Effector CD4-positive, alpha-beta T cell (primary cell): ENCODE measurements at regions not wholly inside any gene's neighbourhood (a gene's known extent, or its start where the extent isn't known, plus 50 kb on each side); places are given as distances from the start of the nearest gene placed in this dataset.
"Not testable (repeated sequence)": the region's sequence is repeated elsewhere in the genome, so short reads cannot be mapped to it uniquely, and the experiment has no call there.

ENCODE experiments used
- DNase-seq: peaks from one replicate; pipeline ENCODE4 v3.0.0-alpha.2; 2020

GRCh38 chr9:62877987-62878386 lies 1688.2 kb downstream of the SPATA31A7 start:
- not testable (repeated sequence) for DNase-seq

GRCh38 chr9:62880453-62880852 lies 1690.6 kb downstream of the SPATA31A7 start:
- DNase-seq, result not testable (repeated sequence)

DNA sequence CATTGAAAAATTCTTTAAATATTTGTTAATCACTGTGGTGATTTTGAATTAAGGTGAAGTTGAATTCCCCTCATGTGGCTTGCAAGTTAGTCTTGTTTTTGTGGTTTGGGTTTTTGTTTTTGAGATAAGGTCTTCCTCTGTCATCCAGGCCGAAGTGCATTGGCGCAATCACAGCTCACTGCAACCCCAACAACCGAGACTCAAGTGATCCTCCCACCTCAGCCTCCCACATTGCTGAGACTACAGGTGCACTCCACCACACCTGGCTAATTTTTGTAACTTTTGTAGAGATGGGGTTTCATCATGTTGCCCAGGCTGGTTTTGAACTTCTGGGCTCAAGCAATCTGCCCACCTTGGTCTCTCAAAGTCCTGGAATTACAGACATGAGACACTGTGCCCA lies 1691.1 kb downstream of the SPATA31A7 start:
- not testable (repeated sequence) for DNase-seq

GRCh38 chr9:62881811-62882210 lies 1692.0 kb downstream of the SPATA31A7 start:
- not testable (repeated sequence) for DNase-seq

- not testable (repeated sequence) for DNase-seq
These were observed 1692.9 kb downstream of the SPATA31A7 start for GRCh38 chr9:62882717-62883116.

DNA sequence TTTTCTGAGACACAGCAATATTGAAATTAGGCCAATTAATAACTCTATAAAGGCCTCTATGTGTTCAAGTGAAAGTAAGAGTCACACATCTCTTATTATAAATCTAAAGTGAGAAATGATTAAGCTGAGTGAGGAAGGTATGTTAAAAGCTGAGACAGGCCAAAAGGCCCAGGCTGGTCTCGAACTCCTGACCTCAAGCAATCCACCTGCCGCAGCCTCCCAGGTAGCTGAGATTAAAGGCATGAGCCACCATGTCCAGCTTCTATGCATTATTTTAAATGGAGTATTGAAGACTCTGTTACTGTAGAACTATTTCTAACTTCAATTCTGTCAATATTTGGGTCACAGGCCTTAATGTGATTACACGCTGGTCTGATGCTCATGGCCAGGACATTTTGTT lies 1706.9 kb downstream of the SPATA31A7 start:
- not testable (repeated sequence) for DNase-seq

DNA sequence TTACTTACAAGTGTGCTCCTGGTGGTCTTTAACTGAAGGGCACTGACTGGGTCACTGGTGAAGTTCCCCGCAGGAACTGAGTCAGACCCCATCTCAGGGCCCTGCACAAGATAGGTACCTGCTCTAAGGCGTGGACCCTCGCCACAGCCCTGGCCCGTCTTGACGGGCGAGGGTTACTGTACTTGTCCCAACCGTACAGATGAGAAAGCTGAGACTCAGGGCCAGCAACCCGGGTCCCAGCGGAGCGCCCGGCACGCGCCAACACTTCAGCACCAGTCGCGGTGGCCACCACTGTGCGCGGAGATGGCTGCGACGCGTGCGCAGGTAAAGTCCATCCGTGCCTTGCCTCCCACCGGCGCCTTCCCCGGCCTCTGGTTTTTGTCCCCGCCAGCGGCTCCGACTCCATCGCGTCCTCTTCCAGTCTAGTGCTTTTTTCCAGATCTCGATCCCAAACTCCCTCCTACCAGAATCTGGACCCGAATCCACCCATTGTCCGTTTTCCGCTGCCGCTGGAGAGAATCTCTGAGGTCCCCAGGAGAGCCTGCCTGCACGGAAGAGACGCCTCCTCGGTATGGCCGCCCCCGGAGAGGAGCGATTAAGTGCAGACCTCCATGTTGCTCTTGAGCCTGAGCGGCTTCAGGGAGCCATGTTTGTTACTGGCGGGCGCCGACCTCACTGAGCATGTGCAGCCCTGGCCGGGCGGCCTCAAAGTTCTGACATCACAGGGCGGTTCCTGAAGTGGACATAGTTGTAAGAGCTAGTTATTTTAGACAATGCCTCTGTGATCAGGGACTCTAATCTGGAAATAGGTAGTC lies 1707.8 kb downstream of the SPATA31A7 start:
- DNase-seq, result peak; percentile 49

GRCh38 chr9:62899666-62900065 lies 1709.8 kb downstream of the SPATA31A7 start:
- DNase-seq, result not testable (repeated sequence)

DNA sequence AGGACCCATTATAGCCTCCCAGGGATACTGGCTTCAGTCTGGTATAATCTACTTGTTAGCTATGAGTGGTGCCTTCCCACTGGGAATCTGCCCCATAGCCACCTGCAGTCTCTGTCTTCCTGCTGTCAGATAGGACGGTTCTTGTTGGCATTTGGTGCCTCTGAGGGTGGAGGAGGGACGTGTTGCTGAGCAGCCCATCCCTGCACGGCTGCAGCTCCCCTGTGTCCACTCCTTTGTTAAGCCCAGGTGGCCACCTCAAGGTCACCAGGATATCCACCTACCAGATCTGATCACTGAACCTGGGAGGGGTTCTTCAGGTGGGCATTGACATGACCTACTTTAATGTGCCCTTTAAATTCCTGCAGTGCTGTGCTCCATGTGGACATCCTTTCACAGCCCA lies 1714.2 kb downstream of the SPATA31A7 start:
- DNase-seq, result not testable (repeated sequence)

DNA sequence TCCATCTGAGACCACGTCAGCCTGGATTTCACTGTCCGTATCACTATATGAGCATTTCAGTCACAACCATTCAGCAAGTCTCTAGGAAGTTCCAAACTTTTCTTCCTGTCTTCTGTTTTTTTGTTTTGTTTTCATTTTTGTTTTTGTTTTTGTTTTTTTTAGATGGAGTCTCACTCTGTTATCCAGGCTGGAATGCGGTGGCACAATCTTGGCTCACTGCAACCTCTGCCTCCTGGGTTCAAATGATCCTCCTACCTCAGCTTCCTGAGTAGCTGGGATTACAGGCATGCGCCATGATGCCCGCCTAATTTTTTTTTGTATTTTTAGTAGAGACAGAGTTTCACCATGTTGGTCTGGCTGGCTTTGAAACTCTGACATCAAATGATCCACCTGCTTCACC lies 1715.9 kb downstream of the SPATA31A7 start:
- DNase-seq, result not testable (repeated sequence)

GRCh38 chr9:62907866-62908265 lies 1718.0 kb downstream of the SPATA31A7 start:
- not testable (repeated sequence) for DNase-seq

DNA sequence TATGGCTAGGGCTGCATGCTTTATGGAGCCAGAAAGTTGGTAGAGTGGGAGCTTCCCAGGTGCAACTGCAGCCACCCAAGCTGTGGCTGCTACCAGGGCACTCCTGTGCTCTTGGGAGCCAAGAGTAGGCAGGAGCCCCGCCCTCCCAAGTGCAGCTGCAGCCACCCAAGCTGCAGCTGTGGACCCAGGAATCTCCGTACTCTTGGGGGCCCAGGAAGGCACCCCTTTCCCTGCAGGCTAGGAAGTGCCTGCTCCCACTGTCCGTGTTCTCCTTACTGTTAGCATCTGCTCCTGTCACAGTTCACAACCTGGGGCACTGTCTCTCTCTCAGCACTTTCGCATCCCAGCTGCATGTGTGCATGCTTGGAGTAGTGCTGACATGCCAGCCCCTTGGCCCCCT lies 1718.4 kb downstream of the SPATA31A7 start:
- DNase-seq, result not testable (repeated sequence)

GRCh38 chr9:62909447-62909846 lies 1719.6 kb downstream of the SPATA31A7 start:
- not testable (repeated sequence) for DNase-seq

DNA sequence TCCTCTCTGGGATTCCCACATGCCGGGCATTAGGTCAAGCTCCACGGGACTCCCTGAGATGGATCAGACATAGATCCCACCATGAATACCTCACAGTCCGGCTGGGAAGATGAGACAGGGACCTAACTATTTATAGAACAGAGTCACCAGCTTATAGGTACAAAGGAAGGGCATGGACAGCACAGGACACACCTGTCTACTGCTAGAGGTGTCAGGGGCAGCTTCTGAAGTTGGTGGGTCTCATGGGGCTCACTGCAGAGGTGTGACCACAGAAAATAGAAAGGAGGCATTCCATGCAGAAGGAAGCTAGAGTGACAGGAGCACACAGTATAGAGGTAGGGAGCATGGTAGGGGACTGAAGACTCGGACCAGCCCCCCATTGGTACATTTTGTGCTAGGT lies 1722.4 kb downstream of the SPATA31A7 start:
- not testable (repeated sequence) for DNase-seq

- not testable (repeated sequence) for DNase-seq
These were observed 1725.3 kb downstream of the SPATA31A7 start for GRCh38 chr9:62915168-62915567.

DNA sequence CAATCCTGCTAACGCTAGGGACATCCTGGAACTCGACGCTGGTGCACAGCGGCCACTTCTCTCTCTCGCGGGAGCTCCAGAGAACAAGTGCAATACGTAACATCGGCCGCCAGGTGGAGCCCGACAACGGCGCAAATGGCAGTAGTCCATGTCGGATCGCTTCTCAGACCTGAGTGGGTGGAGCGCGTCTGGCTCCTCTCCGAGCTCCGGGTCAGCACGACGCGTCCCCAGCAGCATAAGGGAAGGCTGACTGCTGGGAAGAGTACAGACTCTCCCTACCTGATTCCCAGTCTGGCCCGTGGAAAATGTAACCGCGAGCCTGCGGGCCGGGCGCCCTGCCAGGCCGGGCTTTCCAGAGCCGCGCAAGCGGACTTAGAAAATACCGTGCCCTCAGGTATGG lies 1725.8 kb downstream of the SPATA31A7 start:
- not testable (repeated sequence) for DNase-seq

GRCh38 chr9:62918648-62919385 lies 1729.0 kb downstream of the SPATA31A7 start:
- DNase-seq, result not testable (repeated sequence)

- not testable (repeated sequence) for DNase-seq
These were observed 1741.6 kb downstream of the SPATA31A7 start for GRCh38 chr9:62931484-62931883.

GRCh38 chr9:62952840-62953239 lies 1763.0 kb downstream of the SPATA31A7 start:
- DNase-seq, result not testable (repeated sequence)
